Adrenal gland (tissue), 9 donors: ENCODE measurements at regions not wholly inside any gene's neighbourhood (a gene's known extent, or its start where the extent isn't known, plus 50 kb on each side); places are given as distances from the start of the nearest gene placed in this dataset.

ENCODE experiments used
- DNase-seq, 7 donors: peaks; one replicate each; pipeline ENCODE4 v3.0.0-alpha.2; 2019 to 2020
- H3K27ac ChIP-seq, 5 donors: fragments of 200-600 bp; sonication (generic) in 4 of 5; 1 replicate in 3 of 5; 2 replicates in 2 of 5; pipeline versions ENCODE4 v1.5.1 to v1.8.0; 2016 to 2020; ENCODE audit warnings: mild to moderate bottlenecking in 1 of 5
- H3K27me3 ChIP-seq: fragments of 200-600 bp; 2 replicates; pipeline ENCODE4 v1.8.0; 2021
- H3K36me3 ChIP-seq, 2 donors: fragments of 200-600 bp; replicated peaks in 1 of 2; 1 replicate in 1 of 2; 2 replicates in 1 of 2; pipeline versions ENCODE4 v1.5.1 to v1.8.0; 2018 to 2022
- H3K4me1 ChIP-seq, 2 donors: fragments of 200-600 bp; replicated peaks in 1 of 2; 1 replicate in 1 of 2; 2 replicates in 1 of 2; pipeline versions ENCODE4 v1.5.1 to v1.8.0; 2018 to 2021
- H3K4me3 ChIP-seq, 4 donors: fragments of 200-600 bp; sonication (generic) in 3 of 4; one replicate each; pipeline ENCODE4 v1.5.1; 2016 to 2018
- H3K9me3 ChIP-seq, 3 donors: fragments of 200-600 bp; sonication (generic) in 1 of 3; replicated peaks in 1 of 3; 1 replicate in 2 of 3; 2 replicates in 1 of 3; pipeline versions ENCODE4 v1.5.1 to v1.8.0; 2016 to 2021
- POLR2A ChIP-seq, 2 donors: fragments of 450-650 bp; IDR thresholded peaks; one replicate each; pipeline ENCODE4 v1.6.1; 2017; ENCODE audit warnings: antibody characterized with exemption in 2 of 2, mild to moderate bottlenecking in 2 of 2, moderate library complexity in 1 of 2
- WGBS, 4 donors: extraction: QIAGEN DNeasy Blood & Tissue Kit in 2 of 4; methylation state at CpG; one replicate each; pipeline versions ENCODE4 v1.1.5 to v1.1.7; 2013 to 2017; 5-methylcytosine and 5-hydroxymethylcytosine counted together
- intact Hi-C, 2 donors: fragments of 100-400 bp; cut with DNase I; formaldehyde crosslinking; loops; one replicate each; pipeline versions ENCODE4 v1.14.1 to v1.15.0; 2022 to 2023
- TF ChIP-seq, protein P1 (sequence below), 6 experiments: fragments of 450-650 bp in 4 of 6; fragments of 200-600 bp in 2 of 6; sonication (generic) in 1 of 6; IDR thresholded peaks; 1 replicate in 5 of 6; 2 replicates in 1 of 6; pipeline versions ENCODE4 v1.5.1 to v1.8.0; 2016 to 2021; ENCODE audit warnings: antibody characterized with exemption in 6 of 6, mild to moderate bottlenecking in 2 of 6, moderate library complexity in 1 of 6
- donor health status: healthy with polysubstance abuse.
- donor health status: Bipolar disorder and iron deficiency.
- donor health status: DM: yes; HTN: yes; CAD: no.
- donor health status: DM: no; HTN: no; CAD: no.
- donor health status: DM: no; HTN: no; CAD: no.

GRCh38 chrX:109879991-109880390 is 122.9 kb upstream of the TMEM164 start:
- TF ChIP-seq, protein P1, sequence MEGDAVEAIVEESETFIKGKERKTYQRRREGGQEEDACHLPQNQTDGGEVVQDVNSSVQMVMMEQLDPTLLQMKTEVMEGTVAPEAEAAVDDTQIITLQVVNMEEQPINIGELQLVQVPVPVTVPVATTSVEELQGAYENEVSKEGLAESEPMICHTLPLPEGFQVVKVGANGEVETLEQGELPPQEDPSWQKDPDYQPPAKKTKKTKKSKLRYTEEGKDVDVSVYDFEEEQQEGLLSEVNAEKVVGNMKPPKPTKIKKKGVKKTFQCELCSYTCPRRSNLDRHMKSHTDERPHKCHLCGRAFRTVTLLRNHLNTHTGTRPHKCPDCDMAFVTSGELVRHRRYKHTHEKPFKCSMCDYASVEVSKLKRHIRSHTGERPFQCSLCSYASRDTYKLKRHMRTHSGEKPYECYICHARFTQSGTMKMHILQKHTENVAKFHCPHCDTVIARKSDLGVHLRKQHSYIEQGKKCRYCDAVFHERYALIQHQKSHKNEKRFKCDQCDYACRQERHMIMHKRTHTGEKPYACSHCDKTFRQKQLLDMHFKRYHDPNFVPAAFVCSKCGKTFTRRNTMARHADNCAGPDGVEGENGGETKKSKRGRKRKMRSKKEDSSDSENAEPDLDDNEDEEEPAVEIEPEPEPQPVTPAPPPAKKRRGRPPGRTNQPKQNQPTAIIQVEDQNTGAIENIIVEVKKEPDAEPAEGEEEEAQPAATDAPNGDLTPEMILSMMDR (IDR thresholded peaks at IDR 0.05), result no peak
- H3K4me1 ChIP-seq, result no peaks in the 10 kb centered on the region
- H3K27me3 ChIP-seq, result peaks cover 5% of the 10 kb centered on the region
- intact Hi-C loops, result no loop called here
- H3K4me3 ChIP-seq, result no peak overlapping the region
- H3K9me3 ChIP-seq, result no peaks in the 10 kb centered on the region
- 55 to 77% (median 67%) methylated on average over 2 of the region's 2 CpGs for WGBS, 4 donors
- DNase-seq, result no peak
- H3K27ac ChIP-seq, result no peak overlapping the region
- H3K36me3 ChIP-seq, result no peaks in the 10 kb centered on the region

GRCh38 chrX:109880629-109881028 is 122.3 kb upstream of the TMEM164 start:
- H3K9me3 ChIP-seq, result no peaks in the 10 kb centered on the region
- no peaks in the 10 kb centered on the region for H3K4me1 ChIP-seq
- no peak overlapping the region for H3K27ac ChIP-seq
- H3K27me3 ChIP-seq, result peaks cover 5% of the 10 kb centered on the region
- 66 to 76% (median 74%) methylated on average over 2 of the region's 2 CpGs for WGBS, 4 donors
- intact Hi-C loops, result no loop called here
- no peaks in the 10 kb centered on the region for H3K36me3 ChIP-seq
- peak in 3 of 7 donors; percentile 5 to 50 (median 22) for DNase-seq
- no peak overlapping the region for H3K4me3 ChIP-seq
- no peak for TF ChIP-seq POLR2A (IDR thresholded peaks at IDR 0.05)
- TF ChIP-seq, protein P1 (IDR thresholded peaks at IDR 0.05), result no peak

GRCh38 chrX:109886122-109886761 is 116.7 kb upstream of the TMEM164 start:
- no peaks in the 10 kb centered on the region for H3K9me3 ChIP-seq
- TF ChIP-seq POLR2A (IDR thresholded peaks at IDR 0.05), result no peak
- TF ChIP-seq, protein P1 (IDR thresholded peaks at IDR 0.05), result peak; percentile 61 to 72 (median 64)
- H3K36me3 ChIP-seq, result no peaks in the 10 kb centered on the region
- H3K27ac ChIP-seq, result no peak overlapping the region
- DNase-seq, result peak in 6 of 7 donors; percentile 26 to 64 (median 52)
- 26 to 36% (median 28%) methylated on average over 4 of the region's 4 CpGs for WGBS, 4 donors
- H3K4me3 ChIP-seq, result no peak overlapping the region
- H3K4me1 ChIP-seq, result no peaks in the 10 kb centered on the region
- intact Hi-C loops, result no loop called here
- peaks cover 17% of the 10 kb centered on the region for H3K27me3 ChIP-seq

- Histone ChIP-seq H3K27me3 (peaks cover 17% of the 10 kb centered on the region), H3K4me3 (no peak overlapping the region), H3K36me3 (no peaks in the 10 kb centered on the region), H3K9me3 (no peaks in the 10 kb centered on the region), H3K4me1 (no peaks in the 10 kb centered on the region), H3K27ac (no peak overlapping the region)
- no peak for TF ChIP-seq POLR2A (IDR thresholded peaks at IDR 0.05)
- TF ChIP-seq, protein P1 (IDR thresholded peaks at IDR 0.05), result no peak
- DNase-seq, result peak in 1 of 7 donors; percentile 5
- WGBS, 4 donors, result 33 to 57% (median 44%) methylated on average over 3 to 4 of the region's 4 CpGs
- intact Hi-C loops, result no loop called here
These were observed 113.5 kb upstream of the TMEM164 start for GRCh38 chrX:109889289-109890006.
